SK-N-MC (cell line): ENCODE measurements at regions not wholly inside any gene's neighbourhood (a gene's known extent, or its start where the extent isn't known, plus 50 kb on each side); places are given as distances from the start of the nearest gene placed in this dataset.
"Not testable (repeated sequence)": the region's sequence is repeated elsewhere in the genome, so short reads cannot be mapped to it uniquely, and the experiment has no call there.

ENCODE experiments used
- DNase-seq: peaks from one replicate; pipeline ENCODE4 v3.0.0-alpha.2; 2011; ENCODE audit warnings: low read depth, low spot score
- H3K27ac ChIP-seq: fragments of 200-600 bp; sonication (generic); 2 replicates; pipeline ENCODE4 v1.5.1; 2016; ENCODE audit warnings: mixed run types
- H3K36me3 ChIP-seq: fragments of 200-600 bp; sonication (generic); 2 replicates; pipeline ENCODE4 v1.6.1; 2017; ENCODE audit warnings: antibody characterized with exemption, low read length, mixed read lengths; ENCODE audit not compliant: insufficient read depth
- H3K4me3 ChIP-seq: fragments of 200-600 bp; sonication (generic); 2 replicates; pipeline ENCODE4 v1.5.1; 2016
- H3K9ac ChIP-seq: fragments of 200-600 bp; sonication (generic); 2 replicates; pipeline ENCODE4 v1.8.0; 2017; ENCODE audit warnings: mixed run types, mixed read lengths; ENCODE audit not compliant: insufficient read length
- H3K9me3 ChIP-seq: fragments of 200-600 bp; sonication (generic); 2 replicates; pipeline ENCODE4 v1.6.1; 2017; ENCODE audit warnings: low read depth, mild to moderate bottlenecking, antibody characterized with exemption, low read length, moderate library complexity, mixed read lengths
- EZH2 ChIP-seq: fragments of 200-600 bp; sonication (generic); IDR thresholded peaks from one replicate; pipeline ENCODE4 v1.6.1; 2017; ENCODE audit warnings: antibody characterized with exemption
- FOXP2 ChIP-seq: optimal IDR thresholded peaks from 2 replicates; pipeline ENCODE3; 2011; ENCODE audit warnings: mild to moderate bottlenecking, moderate library complexity; ENCODE audit not compliant: insufficient read depth; ENCODE audit errors: extremely low read length, control extremely low read depth
- POLR2AphosphoS5 ChIP-seq: IDR thresholded peaks from 2 replicates; pipeline ENCODE4 v1.6.1; 2012; ENCODE audit warnings: mild to moderate bottlenecking, low read depth, low read length, borderline replicate concordance

GRCh38 chr14:25303934-25304333 is 254.0 kb upstream of the STXBP6 start:
- DNase-seq = no peak
- Histone ChIP-seq H3K9ac (no peak overlapping the region), H3K4me3 (no peak overlapping the region), H3K9me3 (no peaks in the 10 kb centered on the region), H3K36me3 (no peaks in the 10 kb centered on the region), H3K27ac (no peak overlapping the region)
- no peak for TF ChIP-seq EZH2
- TF ChIP-seq FOXP2 = no peak
- TF ChIP-seq POLR2AphosphoS5 = no peak

- Histone ChIP-seq H3K36me3 (no peaks in the 10 kb centered on the region), H3K4me3 (no peak overlapping the region), H3K9ac (no peak overlapping the region), H3K9me3 (no peaks in the 10 kb centered on the region), H3K27ac (no peak overlapping the region)
- TF ChIP-seq EZH2 (no peak), POLR2AphosphoS5 (no peak)
- no peak for DNase-seq
Measured at GRCh38 chr14:25298238-25298637, 248.3 kb upstream of the STXBP6 start.

- not testable (repeated sequence) for H3K36me3 ChIP-seq, DNase-seq, H3K4me3 ChIP-seq, H3K9ac ChIP-seq, H3K9me3 ChIP-seq
- H3K27ac ChIP-seq = peak overlapping the region; percentile 93
Measured at GRCh38 chr14:25290154-25290553, 240.2 kb upstream of the STXBP6 start.

GRCh38 chr14:25274529-25274928 is 224.6 kb upstream of the STXBP6 start:
- Histone ChIP-seq H3K27ac (no peak overlapping the region), H3K9ac (no peak overlapping the region), H3K9me3 (no peaks in the 10 kb centered on the region), H3K4me3 (no peak overlapping the region), H3K36me3 (no peaks in the 10 kb centered on the region)
- no peak for DNase-seq
- TF ChIP-seq EZH2 (no peak), POLR2AphosphoS5 (no peak)

GRCh38 chr14:25267186-25267585 is 217.2 kb upstream of the STXBP6 start:
- TF ChIP-seq POLR2AphosphoS5 (no peak), EZH2 (no peak), FOXP2 (no peak)
- no peak overlapping the region for H3K27ac ChIP-seq
- H3K36me3 ChIP-seq = no peaks in the 10 kb centered on the region
- H3K4me3 ChIP-seq = no peak overlapping the region
- H3K9me3 ChIP-seq = no peaks in the 10 kb centered on the region
- DNase-seq = no peak
- no peak overlapping the region for H3K9ac ChIP-seq

GRCh38 chr14:25259470-25259869 is 209.5 kb upstream of the STXBP6 start:
- H3K9ac ChIP-seq = no peak overlapping the region

GRCh38 chr14:25252793-25253192 is 202.8 kb upstream of the STXBP6 start:
- Histone ChIP-seq H3K27ac (no peak overlapping the region), H3K36me3 (no peaks in the 10 kb centered on the region), H3K9ac (no peak overlapping the region), H3K4me3 (no peak overlapping the region), H3K9me3 (no peaks in the 10 kb centered on the region)
- DNase-seq = no peak
- no peak for TF ChIP-seq EZH2
- TF ChIP-seq POLR2AphosphoS5 = no peak
- TF ChIP-seq FOXP2 = no peak

More at GRCh38 chr14:25259470-25259869, 209.5 kb upstream of the STXBP6 start:
- H3K27ac ChIP-seq = no peak overlapping the region
- H3K4me3 ChIP-seq = no peak overlapping the region
- TF ChIP-seq FOXP2 = no peak
- TF ChIP-seq EZH2 = no peak
- no peak for TF ChIP-seq POLR2AphosphoS5
- H3K36me3 ChIP-seq = no peaks in the 10 kb centered on the region
- no peaks in the 10 kb centered on the region for H3K9me3 ChIP-seq
- DNase-seq = no peak

GRCh38 chr14:25250516-25250915 is 200.6 kb upstream of the STXBP6 start:
- DNase-seq = no peak
- Histone ChIP-seq H3K9me3 (no peaks in the 10 kb centered on the region), H3K4me3 (no peak overlapping the region), H3K36me3 (no peaks in the 10 kb centered on the region), H3K9ac (no peak overlapping the region), H3K27ac (no peak overlapping the region)
- TF ChIP-seq EZH2 (no peak), POLR2AphosphoS5 (no peak), FOXP2 (no peak)

- no peak for DNase-seq
- no peak for TF ChIP-seq POLR2AphosphoS5
- TF ChIP-seq FOXP2 = no peak
- TF ChIP-seq EZH2 = no peak
- H3K9ac ChIP-seq = no peak overlapping the region
Measured at GRCh38 chr14:25247609-25248008, 197.7 kb upstream of the STXBP6 start.

More at GRCh38 chr14:25247609-25248008, 197.7 kb upstream of the STXBP6 start:
- Histone ChIP-seq H3K9me3 (no peaks in the 10 kb centered on the region), H3K27ac (no peak overlapping the region), H3K36me3 (no peaks in the 10 kb centered on the region), H3K4me3 (no peak overlapping the region)
